ENCODE measurements at regions not wholly inside any gene's neighbourhood (a gene's known extent, or its start where the extent isn't known, plus 50 kb on each side); places are given as distances from the start of the nearest gene placed in this dataset.

DNA sequence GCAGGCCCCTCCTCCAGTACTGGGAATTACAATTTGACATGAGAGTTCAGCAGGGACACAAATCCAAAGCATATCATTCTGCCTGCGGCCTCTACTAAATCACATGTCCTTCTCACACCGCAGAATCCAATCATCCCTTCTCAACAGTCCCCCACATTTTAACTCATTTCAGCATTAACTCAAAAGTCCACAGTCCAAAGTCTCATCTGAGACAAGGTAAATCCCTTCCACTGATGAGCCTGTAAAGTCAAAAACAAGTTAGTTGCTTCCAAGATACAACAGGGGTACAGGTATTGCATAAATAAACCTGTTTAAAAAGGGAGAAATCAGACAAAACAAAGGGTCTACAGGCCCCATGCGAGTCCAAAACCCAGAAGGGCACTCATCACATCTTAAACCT, 64.0 kb downstream of the EBNA1BP2 start:
- Histone ChIP-seq H3K9me2 (replicated peaks; ENCODE audit: insufficient read depth, low read length) (no peaks in the 10 kb centered on the region), H3K4me3 (ENCODE audit: low read length) (no peak overlapping the region), H3K27me3 (replicated peaks; ENCODE audit: insufficient read depth, low read length) (no peaks in the 10 kb centered on the region), H3K9me3 (replicated peaks; ENCODE audit: insufficient read depth, low read length) (no peaks in the 10 kb centered on the region), H3K79me2 (ENCODE audit: low read length) (no peaks in the 10 kb centered on the region), H3K4me2 (ENCODE audit: low read depth, low read length) (no peak overlapping the region), H4K20me1 (ENCODE audit: insufficient read depth, low read length) (no peaks in the 10 kb centered on the region), H2AFZ (ENCODE audit: low read length) (no peak overlapping the region), H3K36me3 (replicated peaks; ENCODE audit: insufficient read depth, low read length) (no peaks in the 10 kb centered on the region), H3F3A (ENCODE audit: insufficient read depth, low read length) (no peaks in the 10 kb centered on the region), H3K9ac (ENCODE audit: low read length) (no peak overlapping the region), H3K4me1 (ENCODE audit: low read length) (no peaks in the 10 kb centered on the region), H3K27ac (ENCODE audit: low read length) (no peak overlapping the region)
- DNase-seq: no peak
- TF ChIP-seq EZH2 (optimal IDR thresholded peaks at IDR 0.05; ENCODE audit: low read depth, low read length) (no peak), EZH2phosphoT487 (IDR thresholded peaks at IDR 0.05; ENCODE audit: low read length) (no peak)
- TF ChIP-seq, protein P1, sequence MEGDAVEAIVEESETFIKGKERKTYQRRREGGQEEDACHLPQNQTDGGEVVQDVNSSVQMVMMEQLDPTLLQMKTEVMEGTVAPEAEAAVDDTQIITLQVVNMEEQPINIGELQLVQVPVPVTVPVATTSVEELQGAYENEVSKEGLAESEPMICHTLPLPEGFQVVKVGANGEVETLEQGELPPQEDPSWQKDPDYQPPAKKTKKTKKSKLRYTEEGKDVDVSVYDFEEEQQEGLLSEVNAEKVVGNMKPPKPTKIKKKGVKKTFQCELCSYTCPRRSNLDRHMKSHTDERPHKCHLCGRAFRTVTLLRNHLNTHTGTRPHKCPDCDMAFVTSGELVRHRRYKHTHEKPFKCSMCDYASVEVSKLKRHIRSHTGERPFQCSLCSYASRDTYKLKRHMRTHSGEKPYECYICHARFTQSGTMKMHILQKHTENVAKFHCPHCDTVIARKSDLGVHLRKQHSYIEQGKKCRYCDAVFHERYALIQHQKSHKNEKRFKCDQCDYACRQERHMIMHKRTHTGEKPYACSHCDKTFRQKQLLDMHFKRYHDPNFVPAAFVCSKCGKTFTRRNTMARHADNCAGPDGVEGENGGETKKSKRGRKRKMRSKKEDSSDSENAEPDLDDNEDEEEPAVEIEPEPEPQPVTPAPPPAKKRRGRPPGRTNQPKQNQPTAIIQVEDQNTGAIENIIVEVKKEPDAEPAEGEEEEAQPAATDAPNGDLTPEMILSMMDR (IDR thresholded peaks at IDR 0.05; ENCODE audit: low read length): no peak

DNA sequence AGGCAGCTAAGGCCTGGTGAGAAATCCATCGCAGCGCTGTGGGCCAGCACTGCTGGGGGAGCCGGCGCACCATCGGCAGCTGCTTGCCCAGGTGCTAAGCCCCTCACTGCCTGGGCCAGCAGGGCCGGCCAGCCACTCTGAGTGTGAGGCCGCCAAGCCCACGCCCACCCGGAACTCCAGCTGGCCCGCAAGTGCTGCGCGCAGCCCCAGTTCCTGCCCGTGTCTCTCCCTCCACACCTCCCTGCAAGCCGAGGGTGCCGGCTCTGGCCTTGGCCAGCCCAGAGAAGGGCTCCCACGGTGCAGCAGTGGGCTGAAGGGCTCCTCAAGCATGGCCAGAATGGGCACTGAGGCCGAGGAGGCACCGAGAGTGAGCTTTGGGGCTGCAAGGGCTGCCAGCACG, 64.4 kb downstream of the EBNA1BP2 start:
- H3K4me1 ChIP-seq (ENCODE audit: low read length): no peaks in the 10 kb centered on the region
- H4K20me1 ChIP-seq (ENCODE audit: insufficient read depth, low read length): no peaks in the 10 kb centered on the region
- no peaks in the 10 kb centered on the region for H3F3A ChIP-seq (ENCODE audit: insufficient read depth, low read length)
- H3K27me3 ChIP-seq (replicated peaks; ENCODE audit: insufficient read depth, low read length): no peaks in the 10 kb centered on the region
- no peaks in the 10 kb centered on the region for H3K9me2 ChIP-seq (replicated peaks; ENCODE audit: insufficient read depth, low read length)
- no peaks in the 10 kb centered on the region for H3K9me3 ChIP-seq (replicated peaks; ENCODE audit: insufficient read depth, low read length)
- H3K36me3 ChIP-seq (replicated peaks; ENCODE audit: insufficient read depth, low read length): no peaks in the 10 kb centered on the region
- TF ChIP-seq, protein P1 (IDR thresholded peaks at IDR 0.05; ENCODE audit: low read length): no peak
- no peak for TF ChIP-seq EZH2 (optimal IDR thresholded peaks at IDR 0.05; ENCODE audit: low read depth, low read length)
- TF ChIP-seq EZH2phosphoT487 (IDR thresholded peaks at IDR 0.05; ENCODE audit: low read length): no peak
- no peak for DNase-seq
- no peak overlapping the region for H3K4me2 ChIP-seq (ENCODE audit: low read depth, low read length)
- H3K4me3 ChIP-seq (ENCODE audit: low read length): no peak overlapping the region
- H3K9ac ChIP-seq (ENCODE audit: low read length): no peak overlapping the region
- H3K79me2 ChIP-seq (ENCODE audit: low read length): no peaks in the 10 kb centered on the region
- H3K27ac ChIP-seq (ENCODE audit: low read length): no peak overlapping the region
- H2AFZ ChIP-seq (ENCODE audit: low read length): no peak overlapping the region

DNA sequence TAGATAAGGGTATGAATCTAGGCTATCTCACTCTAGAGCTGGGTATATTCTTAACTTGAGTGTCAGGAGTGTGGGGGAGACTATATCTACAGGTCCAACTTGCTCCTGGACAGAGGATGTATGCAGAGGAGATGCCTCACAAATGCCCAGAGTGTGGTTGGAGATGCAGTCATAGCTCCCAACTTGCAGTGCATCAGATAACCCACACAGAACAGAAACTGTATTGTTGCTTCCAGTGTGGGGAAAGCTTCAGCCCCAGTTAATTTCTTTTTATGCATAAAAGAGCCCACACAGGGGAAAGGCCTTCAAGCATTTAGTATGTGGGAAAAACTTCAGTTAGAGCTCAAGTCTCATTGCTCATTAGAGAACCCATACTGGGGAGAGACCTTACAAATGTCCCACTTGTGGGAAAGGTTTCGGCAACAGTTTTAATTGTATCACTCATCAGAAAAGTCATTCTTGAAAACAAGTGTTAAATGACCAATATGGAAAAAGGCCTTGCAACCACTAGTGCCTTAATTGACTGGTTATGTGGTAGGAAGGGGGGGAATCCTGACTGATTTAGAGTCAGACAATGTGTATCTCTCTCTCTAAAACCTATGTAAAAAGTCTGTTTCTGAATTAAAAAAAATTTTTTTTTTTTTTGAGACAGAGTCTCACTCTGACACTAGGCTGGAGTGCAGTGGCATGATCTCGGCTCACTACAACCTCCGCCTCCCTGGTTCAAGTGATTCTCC, 67.9 kb downstream of the EBNA1BP2 start:
- no peak for DNase-seq
- Histone ChIP-seq H3F3A (ENCODE audit: insufficient read depth, low read length) (no peaks in the 10 kb centered on the region), H3K27me3 (replicated peaks; ENCODE audit: insufficient read depth, low read length) (no peaks in the 10 kb centered on the region), H3K9ac (ENCODE audit: low read length) (no peak overlapping the region), H3K4me2 (ENCODE audit: low read depth, low read length) (no peak overlapping the region), H3K9me2 (replicated peaks; ENCODE audit: insufficient read depth, low read length) (no peaks in the 10 kb centered on the region), H3K9me3 (replicated peaks; ENCODE audit: insufficient read depth, low read length) (no peaks in the 10 kb centered on the region), H3K79me2 (ENCODE audit: low read length) (no peaks in the 10 kb centered on the region), H3K27ac (ENCODE audit: low read length) (no peak overlapping the region), H3K4me1 (ENCODE audit: low read length) (no peaks in the 10 kb centered on the region), H4K20me1 (ENCODE audit: insufficient read depth, low read length) (no peaks in the 10 kb centered on the region), H2AFZ (ENCODE audit: low read length) (no peak overlapping the region), H3K36me3 (replicated peaks; ENCODE audit: insufficient read depth, low read length) (no peaks in the 10 kb centered on the region), H3K4me3 (ENCODE audit: low read length) (no peak overlapping the region)
- TF ChIP-seq, protein P1 (IDR thresholded peaks at IDR 0.05; ENCODE audit: low read length): no peak
- no peak for TF ChIP-seq EZH2phosphoT487 (IDR thresholded peaks at IDR 0.05; ENCODE audit: low read length)
- TF ChIP-seq EZH2 (optimal IDR thresholded peaks at IDR 0.05; ENCODE audit: low read depth, low read length): no peak
